ENCODE measurements at regions not wholly inside any gene's neighbourhood (a gene's known extent, or its start where the extent isn't known, plus 50 kb on each side); places are given as distances from the start of the nearest gene placed in this dataset.
"Not testable (repeated sequence)": the region's sequence is repeated elsewhere in the genome, so short reads cannot be mapped to it uniquely, and the experiment has no call there.

DNA sequence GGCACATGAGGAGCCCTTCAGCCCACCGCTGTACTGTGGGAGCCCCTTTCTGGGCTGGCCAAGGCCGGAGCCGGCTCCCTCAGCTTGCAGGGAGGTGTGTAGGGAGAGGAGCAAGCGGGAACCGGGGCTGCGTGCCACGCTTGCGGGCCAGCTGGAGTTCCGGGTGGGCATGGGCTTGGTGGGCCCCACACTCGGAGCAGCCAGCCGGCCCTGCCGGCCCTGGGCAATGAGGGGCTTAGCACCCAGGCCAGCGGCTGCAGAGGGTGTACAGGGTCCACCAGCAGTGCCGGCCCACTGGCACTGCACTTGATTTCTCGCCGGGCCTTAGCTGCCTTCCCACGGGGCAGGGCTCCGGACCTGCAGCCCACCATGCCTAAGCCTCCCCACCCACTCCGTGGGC lies 150.5 kb downstream of the OR4C45 start:
- TF ChIP-seq, protein P1, sequence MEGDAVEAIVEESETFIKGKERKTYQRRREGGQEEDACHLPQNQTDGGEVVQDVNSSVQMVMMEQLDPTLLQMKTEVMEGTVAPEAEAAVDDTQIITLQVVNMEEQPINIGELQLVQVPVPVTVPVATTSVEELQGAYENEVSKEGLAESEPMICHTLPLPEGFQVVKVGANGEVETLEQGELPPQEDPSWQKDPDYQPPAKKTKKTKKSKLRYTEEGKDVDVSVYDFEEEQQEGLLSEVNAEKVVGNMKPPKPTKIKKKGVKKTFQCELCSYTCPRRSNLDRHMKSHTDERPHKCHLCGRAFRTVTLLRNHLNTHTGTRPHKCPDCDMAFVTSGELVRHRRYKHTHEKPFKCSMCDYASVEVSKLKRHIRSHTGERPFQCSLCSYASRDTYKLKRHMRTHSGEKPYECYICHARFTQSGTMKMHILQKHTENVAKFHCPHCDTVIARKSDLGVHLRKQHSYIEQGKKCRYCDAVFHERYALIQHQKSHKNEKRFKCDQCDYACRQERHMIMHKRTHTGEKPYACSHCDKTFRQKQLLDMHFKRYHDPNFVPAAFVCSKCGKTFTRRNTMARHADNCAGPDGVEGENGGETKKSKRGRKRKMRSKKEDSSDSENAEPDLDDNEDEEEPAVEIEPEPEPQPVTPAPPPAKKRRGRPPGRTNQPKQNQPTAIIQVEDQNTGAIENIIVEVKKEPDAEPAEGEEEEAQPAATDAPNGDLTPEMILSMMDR (IDR thresholded peaks at IDR 0.05; ENCODE audit: low read depth, low read length, poor library complexity, severe bottlenecking): not testable (repeated sequence)
- TF ChIP-seq EZH2phosphoT487 (IDR thresholded peaks at IDR 0.05; ENCODE audit: borderline replicate concordance, low read length): not testable (repeated sequence)
